HG02759 (cell line): ENCODE measurements at regions not wholly inside any gene's neighbourhood (a gene's known extent, or its start where the extent isn't known, plus 50 kb on each side); places are given as distances from the start of the nearest gene placed in this dataset.

Experiments
- ATAC-seq: cut with Tn5 transposase; IDR thresholded peaks from one replicate; pipeline ENCODE4 v1.9.1; 2021; ENCODE audit warnings: mild to moderate bottlenecking, moderate library complexity; ENCODE audit not compliant: unreplicated experiment

DNA sequence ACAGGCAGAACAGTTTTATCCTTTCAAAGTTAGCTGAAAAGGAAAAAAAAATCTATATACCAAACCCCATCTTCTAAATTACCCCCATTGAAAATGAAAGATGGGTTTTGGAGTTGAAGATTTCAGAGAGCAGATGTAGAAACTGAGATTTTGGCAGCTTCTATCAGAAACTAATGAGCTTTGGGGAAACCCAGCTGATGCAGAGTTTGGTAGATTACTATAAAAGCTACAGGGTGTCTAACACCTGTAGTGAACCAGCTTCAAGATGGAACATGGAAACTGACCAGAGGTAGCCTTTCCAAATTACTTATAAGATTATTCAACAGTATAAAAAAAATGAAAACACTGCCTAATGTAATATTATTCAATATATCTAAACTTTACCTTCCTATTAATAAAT is 583.1 kb downstream of the XIRP2 start:
- no peak for ATAC-seq

DNA sequence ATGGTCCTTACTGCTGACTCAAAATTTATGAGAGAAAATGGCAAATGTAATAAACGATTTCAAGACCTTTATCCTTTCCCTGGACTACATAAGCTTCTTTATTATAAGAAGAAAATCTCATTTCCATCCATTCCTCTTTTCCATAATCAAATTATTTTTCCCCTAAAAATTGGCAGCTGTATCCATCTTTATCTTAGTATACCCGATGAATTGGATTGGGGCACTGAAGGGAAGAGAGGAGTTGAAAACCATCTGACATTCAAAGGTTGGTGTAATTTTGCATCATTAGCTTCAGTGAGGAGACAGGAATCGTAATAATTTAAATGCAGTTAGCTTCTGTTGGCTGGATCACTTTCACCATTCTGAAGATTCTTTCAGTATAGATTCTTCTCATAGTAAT is 574.1 kb downstream of the XIRP2 start:
- ATAC-seq, result no peak

DNA sequence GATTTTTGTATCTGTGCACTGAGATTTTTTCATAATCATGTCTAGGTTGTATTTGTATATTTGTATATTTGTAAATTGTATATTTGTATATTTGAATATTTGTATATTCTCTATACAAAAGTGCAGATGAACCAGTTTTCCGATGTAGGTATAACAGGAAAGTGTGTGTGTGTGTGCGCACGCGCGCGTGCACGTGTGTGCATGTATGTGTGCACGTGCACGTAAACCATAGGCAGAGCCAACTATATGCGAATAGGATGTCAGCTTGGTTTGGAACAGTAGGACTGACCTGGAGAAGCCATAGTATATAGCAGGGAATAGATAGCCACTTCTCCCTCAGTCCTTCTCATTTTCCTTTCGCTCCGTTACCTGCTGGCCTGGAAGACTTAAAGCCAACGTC is 565.8 kb downstream of the XIRP2 start:
- no peak for ATAC-seq

DNA sequence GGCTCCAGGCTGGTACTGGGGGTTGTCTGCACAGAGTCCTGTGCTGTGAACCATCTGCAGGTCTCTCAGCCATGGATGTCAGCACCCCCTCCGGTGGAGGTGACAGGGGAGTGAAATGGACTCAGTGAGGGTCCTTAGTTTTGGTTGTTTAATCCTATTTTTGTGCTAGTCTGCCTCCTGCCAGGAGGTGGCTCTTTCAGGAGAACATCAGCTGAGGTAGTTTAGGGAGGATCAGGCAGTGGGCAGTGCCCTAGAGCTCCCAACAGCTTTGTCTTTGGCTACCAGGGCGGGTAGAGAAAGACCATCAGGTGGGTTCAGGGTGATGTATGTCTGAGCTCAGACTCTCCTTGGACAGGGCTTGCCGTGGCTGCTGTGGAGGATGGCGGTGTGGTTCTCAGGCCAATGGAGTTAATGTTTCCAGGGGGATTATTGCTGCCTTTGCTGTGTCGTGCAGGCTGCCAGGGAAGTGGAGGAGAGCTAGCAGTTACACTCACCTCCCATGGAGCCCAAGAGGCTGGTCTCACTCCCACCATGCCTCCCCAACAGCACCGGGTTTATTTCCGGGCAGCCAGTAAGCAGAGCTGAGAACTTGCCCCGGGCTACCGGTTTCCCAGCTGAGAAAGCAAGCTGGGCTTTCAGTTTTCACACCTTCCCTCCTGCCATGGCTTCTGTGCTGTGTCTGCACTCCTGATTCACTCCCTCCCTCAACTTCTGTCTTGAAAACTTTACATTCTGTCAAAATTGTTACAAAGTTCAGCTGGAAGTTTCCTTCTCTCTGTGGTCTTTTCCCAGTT is 563.4 kb downstream of the XIRP2 start:
- no peak for ATAC-seq

DNA sequence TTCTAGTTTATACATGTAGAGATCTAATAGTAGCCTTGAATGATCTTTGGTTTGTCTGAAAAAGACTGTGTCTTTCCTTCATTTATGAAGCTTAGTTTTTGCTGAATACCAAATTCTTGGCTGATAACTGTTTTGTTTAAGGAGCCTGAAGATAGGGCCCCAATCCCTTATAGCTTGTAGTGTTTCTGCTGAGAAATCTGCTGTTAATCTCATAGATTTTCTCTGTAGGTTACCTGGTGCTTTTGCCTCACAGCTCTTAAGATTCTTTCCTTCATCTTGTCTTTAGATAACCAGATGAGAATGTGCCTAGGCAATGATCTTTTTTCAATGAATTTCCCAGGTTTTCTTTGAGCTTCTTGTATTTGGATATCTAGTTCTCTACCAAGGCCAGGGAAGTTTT is 562.1 kb downstream of the XIRP2 start:
- ATAC-seq, result no peak

DNA sequence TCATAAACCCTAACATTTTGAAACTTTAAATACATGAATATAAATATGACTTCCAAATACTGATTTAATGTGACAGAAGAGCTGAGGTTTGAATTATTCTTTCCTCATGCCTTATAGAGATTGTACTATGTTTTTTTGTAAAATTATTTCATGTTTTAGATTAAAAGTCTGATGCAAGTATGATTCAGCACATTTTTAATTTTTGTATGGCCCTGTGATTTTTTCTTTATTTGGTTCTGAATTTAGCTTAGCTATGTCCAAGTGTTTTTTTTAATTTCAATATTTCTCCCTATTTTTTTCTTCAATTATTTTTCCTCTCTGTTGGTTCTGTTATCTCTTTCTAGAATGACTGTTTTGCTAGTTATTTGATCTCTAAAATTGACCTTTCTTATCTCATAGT is 552.1 kb downstream of the XIRP2 start:
- no peak for ATAC-seq

DNA sequence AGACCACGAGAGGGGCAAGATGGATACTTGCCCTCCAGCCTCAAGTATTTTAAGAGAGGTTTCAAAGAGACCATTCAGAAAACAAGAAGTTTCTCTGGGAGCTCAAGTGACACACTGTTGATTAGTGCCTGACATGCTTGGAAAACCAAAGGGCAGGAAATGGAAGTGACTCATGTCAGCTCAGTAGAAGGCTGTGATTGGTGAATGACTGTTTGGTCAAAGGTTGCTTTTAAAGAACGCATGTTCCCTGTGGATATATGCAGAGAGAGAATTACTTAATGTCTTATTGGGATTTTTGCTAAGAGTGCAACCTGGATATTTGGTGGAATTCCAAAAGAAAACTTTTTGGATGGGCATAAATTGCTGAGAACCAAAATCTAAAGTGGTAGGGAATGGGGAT is 549.9 kb downstream of the XIRP2 start:
- no peak for ATAC-seq

DNA sequence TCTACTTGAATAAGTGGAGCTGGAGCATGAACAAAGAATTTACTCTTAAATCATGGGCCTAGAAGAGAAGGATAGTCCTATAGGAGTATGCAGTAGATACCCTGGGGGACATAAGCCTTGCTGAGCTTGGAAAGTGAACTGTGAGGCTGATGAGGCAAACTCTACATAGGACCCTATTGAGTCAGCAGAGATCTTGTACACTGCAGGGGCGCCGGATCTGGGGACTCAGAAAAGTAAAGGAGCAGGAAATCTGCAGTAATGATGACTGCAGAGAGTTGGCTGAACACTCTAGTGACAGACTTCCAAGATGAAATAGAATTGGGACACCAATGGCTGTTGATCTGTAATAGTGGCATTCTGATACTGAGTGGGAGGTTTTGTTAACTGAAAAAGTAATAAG is 543.7 kb downstream of the XIRP2 start:
- no peak for ATAC-seq

DNA sequence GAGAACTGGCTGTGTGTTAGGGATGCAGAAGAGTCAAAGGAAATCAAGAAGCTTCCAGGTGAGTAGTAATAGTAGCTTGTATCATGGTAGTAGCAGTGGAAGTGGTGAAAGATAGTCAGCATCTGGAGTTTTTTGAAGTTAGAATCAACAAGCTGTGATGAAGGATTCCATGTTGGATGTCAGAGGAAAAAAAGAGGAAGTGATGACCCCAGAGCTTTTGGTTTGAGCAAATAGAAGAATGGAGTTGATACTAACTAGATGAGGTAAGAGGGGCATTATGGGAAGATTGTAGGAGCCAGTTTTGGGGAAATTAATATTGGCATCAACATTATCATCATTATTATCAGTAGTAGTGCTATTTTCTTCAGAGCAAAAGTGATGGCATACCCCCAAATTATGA is 542.2 kb downstream of the XIRP2 start:
- no peak for ATAC-seq

DNA sequence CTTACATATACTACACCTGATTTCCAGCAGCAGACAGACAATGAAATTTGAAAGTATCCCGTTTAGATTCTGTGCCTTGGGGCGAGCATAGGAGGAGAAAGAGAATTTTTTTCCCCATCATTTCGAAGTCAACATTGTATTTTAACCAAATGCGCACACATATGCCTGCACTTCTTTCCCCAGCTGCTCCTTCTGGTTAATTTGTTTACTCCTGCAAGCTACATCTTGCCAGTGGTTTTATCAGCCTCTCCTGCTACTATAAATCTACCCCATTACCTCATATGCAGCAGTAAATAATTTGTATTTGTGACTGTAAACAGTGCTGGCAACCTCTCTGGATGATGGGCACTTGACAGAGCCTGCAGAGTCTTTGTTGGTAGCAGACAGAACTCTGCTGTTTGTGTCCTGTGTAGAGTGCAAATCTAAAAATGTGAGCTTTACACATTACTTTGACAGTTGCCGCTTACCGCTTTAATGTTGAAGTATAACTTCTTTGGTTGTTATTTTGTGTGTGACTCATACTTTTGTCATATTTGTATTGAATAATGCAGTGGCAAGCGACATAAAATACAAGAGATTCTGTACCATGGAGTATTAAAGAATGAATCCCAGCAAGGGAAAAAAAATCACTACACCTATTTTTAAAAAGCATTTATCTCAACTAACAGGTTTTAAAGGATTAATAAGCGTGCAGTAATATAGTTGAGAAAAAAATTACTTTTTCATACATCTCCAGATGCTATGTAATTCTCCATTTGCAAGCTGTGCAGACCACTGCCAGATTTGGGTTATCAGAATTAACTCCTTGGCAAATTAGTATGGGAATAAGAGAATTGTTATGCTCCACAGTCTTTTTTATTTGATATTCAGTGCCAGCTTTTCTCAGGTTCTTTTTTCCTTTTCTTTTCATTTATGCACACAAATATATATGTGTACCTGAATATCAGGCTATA is 536.8 kb downstream of the XIRP2 start:
- no peak for ATAC-seq

DNA sequence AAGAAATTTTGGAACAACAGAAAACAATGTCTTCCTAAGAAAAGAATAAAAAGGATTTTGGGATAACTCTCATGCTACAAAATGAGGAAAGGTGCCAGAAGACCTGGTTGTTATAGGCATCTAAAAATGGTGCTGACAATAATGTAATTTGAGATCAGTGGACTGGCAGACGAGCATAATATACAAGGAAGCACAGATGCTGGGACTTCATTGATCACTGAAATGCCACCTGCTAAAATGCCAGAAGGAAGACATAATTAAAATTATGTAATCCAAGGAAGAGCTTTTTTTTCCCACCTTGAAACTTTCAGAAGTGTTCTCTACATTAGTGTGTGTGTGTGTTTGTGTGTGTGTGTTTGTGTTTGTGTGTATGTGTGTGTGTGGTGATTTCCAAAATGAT is 535.9 kb downstream of the XIRP2 start:
- ATAC-seq, result no peak

DNA sequence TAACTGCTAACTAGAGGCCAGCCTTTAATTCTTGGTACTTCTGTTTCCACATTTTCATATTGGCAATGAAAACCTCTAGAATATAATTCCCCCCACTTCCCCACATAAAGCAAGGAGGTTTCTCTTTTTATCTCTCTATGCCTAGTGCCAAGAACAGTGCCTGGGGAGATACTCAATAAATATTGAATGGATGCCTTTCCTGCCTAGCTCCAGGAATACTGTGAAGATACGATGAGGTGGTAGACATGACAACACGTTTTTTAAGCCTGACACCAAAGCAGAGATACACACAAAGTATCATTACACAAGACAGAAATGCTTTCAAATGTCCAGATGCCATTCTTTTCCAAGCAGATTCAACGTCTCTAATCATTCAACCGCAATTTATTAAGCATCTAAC is 535.5 kb downstream of the XIRP2 start:
- no peak for ATAC-seq

DNA sequence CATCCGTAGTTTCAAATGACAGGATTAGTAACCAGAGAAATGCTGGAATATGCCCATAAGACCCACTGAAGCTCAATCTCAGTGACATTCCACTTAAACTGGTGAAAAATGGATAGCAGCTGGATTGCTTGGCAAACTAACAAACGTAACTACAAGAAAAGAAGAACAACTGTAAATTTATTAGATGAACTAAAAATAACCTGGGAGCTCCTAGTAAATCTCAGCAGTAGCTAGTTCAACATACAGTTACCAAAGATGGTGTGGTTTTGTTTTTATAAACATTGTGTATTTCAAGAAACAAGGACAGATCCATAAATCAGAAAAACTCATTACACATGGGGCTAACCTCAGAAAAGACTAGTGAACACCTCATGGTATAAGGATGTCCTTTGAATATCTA is 531.9 kb downstream of the XIRP2 start:
- no peak for ATAC-seq

DNA sequence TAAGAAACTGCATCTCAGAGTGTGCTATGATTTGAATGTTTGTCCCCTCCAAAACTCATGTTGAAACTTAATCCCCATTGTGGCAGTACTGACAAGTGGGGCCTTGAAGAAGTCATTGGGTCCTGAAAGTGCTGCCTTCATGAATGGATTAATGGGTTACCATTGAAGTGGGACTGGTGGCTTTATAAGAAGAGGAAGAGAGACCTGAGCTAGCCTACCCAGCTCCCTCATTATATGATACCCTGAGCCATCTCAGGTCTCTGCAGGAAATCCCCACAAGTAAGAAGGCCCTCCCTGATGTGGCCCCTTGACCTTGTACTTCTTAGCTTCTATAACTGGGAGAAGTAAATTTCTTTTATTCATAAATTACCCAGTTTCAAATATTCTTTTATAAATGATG is 526.8 kb downstream of the XIRP2 start:
- no peak for ATAC-seq

DNA sequence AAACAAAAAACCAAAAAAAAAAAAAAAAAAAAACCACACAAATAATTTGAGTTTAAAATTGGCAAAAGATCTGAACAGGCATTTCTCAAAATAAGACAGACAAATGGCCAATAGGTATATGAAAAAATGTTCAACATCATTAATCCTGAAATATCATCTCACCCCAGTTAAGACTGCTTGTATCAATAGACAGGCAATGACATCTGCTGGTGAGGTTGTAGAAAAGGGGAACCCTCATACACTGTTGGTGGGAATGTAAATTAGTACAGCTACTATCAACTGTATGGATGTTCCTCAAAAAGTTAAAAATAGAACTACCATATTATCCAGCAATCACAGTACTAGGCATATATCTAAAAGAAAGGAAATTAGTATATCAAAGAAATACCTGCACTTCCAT is 523.1 kb downstream of the XIRP2 start:
- ATAC-seq, result no peak

DNA sequence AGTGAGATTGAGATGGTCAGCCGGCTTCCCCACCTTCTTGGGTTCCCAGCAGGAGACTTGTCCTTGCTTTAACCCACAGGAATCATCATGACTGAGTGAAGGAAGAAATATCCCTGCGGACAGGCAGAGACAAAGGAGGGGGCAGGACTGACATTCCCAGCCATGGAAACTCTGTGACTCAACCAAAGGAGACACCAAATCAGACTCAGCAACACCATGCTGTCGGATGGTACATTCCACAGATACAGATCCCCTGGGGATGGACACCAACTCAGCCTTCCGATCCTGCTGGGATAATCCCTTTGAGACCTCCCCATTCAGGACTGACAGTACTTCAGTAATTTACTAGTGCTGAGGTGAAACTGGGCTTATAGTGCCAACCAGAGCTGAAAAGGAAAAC is 518.3 kb downstream of the XIRP2 start:
- ATAC-seq, result no peak

DNA sequence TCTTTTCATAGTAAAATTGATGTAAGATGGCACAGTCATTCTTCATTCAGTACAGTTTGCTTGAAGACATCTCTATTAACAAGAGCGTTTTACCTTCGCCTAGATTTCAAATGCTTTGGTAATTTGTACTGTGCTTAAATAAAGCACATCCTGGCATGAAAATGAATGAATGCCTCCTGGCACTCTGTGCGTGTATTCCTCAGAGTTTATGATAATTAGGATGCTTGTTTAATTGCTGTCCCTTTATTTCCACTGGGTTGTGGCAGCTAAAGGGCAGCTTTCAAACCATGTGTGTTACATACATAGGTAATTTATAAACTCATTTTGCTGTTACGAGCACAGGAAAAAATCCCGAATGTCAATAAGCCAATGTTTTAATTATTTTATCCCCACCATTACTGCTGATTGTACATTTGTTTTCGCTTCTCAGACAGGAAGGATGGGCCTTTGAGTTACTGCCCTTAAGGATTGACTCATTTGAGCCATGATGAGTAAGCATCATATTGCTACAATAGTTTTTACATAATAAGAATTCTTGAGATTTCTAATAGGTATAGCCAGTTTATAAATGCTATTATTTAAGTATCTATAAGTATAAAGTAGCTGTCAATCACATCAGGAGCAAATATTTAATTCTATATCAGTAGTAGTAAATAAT is 516.5 kb downstream of the XIRP2 start:
- no peak for ATAC-seq

DNA sequence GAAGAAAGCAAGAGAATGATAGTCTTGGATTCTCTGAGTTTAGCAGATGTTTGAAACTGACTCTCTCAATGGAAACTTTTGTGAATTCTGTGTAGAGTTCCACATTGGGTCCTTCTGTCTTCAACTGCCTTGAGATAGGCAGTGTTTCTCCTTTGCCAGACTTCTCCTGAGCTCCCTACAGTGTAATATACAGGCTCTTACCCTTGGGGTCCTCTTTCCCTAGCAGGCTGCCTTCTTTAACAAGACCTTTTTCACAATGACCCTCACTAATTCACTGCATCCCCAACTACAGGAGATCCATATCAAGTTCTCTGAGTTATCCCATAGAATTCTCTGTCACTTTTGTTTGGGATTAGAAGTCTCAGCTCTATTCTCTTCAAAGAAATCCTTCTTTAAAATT is 513.0 kb downstream of the XIRP2 start:
- ATAC-seq, result no peak

DNA sequence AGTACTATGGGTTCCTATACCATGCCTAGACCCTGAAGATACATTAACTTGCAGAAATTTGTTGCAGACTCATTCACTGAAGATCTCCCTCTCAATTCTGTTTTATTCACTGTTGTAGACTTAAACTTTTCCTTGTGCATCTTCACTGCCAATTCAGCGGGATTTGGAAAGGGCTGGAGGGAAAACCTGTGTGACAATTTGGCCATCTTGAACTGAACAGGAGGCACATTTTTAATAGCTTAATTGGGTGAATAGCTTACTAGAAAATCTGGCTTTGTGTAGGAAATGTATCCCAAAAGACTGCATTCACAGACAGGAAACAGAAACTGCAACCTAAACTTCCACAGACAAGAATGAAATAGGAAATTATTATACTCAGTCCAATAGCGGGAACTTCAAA is 512.3 kb downstream of the XIRP2 start:
- ATAC-seq, result no peak

DNA sequence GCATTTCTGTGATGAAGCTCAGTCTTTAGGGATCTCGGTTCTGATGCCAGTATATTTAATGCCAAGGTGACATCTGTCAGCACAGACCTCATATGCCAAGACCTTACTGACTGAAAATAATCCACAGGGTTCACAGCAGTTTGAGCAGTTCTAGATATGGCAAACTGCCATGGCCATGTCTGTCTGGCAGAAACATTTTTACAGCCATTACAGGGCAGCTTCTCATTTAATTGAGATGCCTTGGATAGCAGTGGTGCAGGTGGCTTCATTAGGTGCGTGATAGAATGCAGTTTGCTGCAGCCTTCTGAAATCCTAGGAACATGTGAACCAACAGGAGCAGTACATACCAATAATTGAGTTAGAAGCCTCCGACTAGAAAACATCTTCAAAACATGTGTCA is 510.6 kb downstream of the XIRP2 start:
- ATAC-seq, result no peak

DNA sequence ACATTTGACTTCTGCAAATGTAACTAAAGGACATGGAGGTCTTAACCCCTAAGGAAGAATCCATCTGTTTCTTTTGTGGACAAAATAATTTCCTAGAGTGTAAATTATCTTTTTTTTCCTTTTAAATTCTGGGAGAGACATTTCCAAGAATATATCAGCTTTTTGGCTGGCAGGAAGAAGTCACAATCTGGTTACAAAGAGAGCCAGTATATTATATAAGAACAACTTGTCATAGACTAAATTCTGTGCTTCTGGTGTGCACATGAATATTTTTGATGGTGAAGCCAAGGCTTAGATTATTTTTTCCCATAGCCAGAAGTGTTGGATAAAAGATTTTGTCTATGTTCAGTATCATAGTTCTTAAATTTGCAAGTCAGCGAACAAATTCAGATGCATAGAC is 500.6 kb downstream of the XIRP2 start:
- no peak for ATAC-seq

DNA sequence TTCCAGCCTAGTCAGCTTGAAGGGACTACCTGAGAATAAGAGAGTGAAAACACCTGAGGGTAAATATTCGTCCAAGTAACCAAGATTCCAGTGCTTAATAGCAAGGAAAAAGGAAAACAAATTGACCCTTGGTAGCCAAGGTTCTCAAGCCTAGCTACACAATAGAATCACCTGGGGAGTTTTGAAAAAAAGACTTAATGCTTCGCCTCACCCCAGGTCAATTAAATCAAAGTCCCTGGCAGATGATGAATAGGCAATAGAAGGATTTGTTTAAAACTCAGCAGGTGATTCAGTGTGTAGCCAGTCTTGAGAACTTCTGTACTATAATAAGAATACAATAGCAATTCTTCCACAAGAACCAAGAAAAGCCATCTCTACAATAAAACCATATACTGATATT is 500.2 kb downstream of the XIRP2 start:
- no peak for ATAC-seq
